ENCODE measurements at regions not wholly inside any gene's neighbourhood (a gene's known extent, or its start where the extent isn't known, plus 50 kb on each side); places are given as distances from the start of the nearest gene placed in this dataset.

DNA sequence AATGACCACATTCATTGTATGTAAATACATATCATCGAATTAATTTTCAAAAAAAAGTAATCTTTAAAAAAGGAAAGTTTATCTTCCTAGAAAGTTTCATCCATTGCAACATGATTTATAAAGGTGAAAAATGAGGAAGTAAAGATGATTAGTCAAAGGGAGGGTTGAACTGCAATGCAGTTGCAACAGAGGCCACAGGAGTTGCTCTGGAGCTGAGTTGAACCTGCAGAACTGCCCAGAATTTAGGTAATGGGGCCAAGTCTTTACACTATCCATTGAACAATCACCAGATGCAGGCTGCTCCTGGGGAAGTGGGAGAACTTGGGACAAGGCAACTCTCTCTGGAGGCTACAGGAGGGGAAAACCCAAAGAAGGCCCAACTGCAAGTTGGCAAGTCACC lies 390.7 kb downstream of the METTL4 start:
- Mint-ChIP-seq H3K27ac (no peak overlapping the region), H3K27me3 (ENCODE audit: low read depth) (peaks cover 3% of the 10 kb centered on the region), H3K36me3 (ENCODE audit: low read depth) (no peaks in the 10 kb centered on the region), H3K9me3 (peaks cover 3% of the 10 kb centered on the region), H3K4me1 (no peaks in the 10 kb centered on the region), H3K4me3 (no peak overlapping the region)
- TF ChIP-seq, protein P1, sequence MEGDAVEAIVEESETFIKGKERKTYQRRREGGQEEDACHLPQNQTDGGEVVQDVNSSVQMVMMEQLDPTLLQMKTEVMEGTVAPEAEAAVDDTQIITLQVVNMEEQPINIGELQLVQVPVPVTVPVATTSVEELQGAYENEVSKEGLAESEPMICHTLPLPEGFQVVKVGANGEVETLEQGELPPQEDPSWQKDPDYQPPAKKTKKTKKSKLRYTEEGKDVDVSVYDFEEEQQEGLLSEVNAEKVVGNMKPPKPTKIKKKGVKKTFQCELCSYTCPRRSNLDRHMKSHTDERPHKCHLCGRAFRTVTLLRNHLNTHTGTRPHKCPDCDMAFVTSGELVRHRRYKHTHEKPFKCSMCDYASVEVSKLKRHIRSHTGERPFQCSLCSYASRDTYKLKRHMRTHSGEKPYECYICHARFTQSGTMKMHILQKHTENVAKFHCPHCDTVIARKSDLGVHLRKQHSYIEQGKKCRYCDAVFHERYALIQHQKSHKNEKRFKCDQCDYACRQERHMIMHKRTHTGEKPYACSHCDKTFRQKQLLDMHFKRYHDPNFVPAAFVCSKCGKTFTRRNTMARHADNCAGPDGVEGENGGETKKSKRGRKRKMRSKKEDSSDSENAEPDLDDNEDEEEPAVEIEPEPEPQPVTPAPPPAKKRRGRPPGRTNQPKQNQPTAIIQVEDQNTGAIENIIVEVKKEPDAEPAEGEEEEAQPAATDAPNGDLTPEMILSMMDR (IDR thresholded peaks at IDR 0.05; ENCODE audit: unreplicated experiment in 3 of 3), result no peak

DNA sequence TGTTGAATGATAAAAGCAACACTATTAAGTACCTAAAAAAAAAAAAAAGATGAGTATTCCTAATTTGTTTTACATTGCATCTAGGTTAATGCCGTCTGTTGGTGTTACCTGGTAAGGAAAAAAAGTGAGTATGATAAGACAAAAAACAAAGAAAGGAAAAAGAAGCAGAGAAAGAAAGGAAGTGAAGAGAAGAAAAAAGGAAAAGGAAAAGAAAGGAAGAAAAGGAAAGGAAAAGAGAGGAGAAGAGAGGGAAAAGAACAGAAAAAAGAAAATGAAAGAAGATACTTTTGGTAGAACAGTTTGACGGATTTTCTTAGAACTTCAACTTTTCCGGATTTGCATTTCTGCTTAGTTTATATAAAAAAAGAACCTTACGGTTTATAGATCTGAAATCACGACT lies 387.9 kb downstream of the METTL4 start:
- Mint-ChIP-seq H3K36me3 (ENCODE audit: low read depth) (no peaks in the 10 kb centered on the region), H3K27ac (no peak overlapping the region), H3K4me1 (no peaks in the 10 kb centered on the region), H3K9me3 (peaks cover 3% of the 10 kb centered on the region), H3K4me3 (no peak overlapping the region), H3K27me3 (ENCODE audit: low read depth) (peaks cover 3% of the 10 kb centered on the region)
- TF ChIP-seq, protein P1 (IDR thresholded peaks at IDR 0.05; ENCODE audit: unreplicated experiment in 3 of 3), result no peak

DNA sequence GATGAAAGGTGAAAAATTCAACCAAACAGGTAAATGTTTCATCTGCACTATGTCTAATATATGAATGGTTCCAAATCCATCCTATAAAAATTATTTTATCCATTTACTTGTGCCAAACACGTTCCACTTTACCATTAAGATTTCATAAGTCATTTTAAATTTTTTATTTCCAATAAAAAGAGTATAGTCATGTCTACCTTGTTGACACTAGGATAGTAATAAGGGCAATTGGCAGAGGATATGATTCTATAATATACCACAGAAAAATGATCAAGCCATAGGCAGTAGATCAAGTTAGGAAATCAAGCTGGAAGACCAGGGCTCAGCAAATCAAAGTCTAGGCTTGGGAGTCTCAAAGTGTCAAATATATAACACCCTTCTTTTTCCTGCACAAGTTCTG lies 384.3 kb downstream of the METTL4 start:
- peaks cover 3% of the 10 kb centered on the region for H3K27me3 Mint-ChIP-seq (ENCODE audit: low read depth)
- no peaks in the 10 kb centered on the region for H3K9me3 Mint-ChIP-seq
- no peak overlapping the region for H3K27ac Mint-ChIP-seq
- no peaks in the 10 kb centered on the region for H3K4me1 Mint-ChIP-seq
- TF ChIP-seq, protein P1 (IDR thresholded peaks at IDR 0.05; ENCODE audit: unreplicated experiment in 3 of 3), result no peak
- H3K4me3 Mint-ChIP-seq, result no peak overlapping the region
- no peaks in the 10 kb centered on the region for H3K36me3 Mint-ChIP-seq (ENCODE audit: low read depth)

DNA sequence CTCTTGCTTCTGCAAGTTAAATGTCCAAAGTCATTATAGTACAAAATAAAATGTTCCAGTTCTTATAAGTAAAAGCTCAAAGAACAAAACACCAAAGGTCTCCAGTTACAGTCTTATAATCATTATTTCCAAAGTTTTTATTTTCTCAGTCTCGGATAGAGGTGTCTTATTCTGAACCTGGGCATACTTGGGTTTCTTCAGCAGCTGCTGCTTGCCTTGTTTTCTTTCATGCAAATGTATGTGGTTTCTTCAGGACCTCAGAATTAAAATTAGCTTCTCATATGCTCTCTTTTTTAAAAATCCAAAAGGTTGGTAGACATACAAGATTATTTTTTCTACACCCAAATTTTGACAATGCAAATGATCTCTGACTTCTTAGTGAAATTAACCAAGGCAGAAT lies 383.0 kb downstream of the METTL4 start:
- no peaks in the 10 kb centered on the region for H3K27me3 Mint-ChIP-seq (ENCODE audit: low read depth)
- peaks cover 5% of the 10 kb centered on the region for H3K9me3 Mint-ChIP-seq
- TF ChIP-seq, protein P1 (IDR thresholded peaks at IDR 0.05; ENCODE audit: unreplicated experiment in 3 of 3), result no peak
- no peak overlapping the region for H3K27ac Mint-ChIP-seq
- no peaks in the 10 kb centered on the region for H3K36me3 Mint-ChIP-seq (ENCODE audit: low read depth)
- H3K4me1 Mint-ChIP-seq, result no peaks in the 10 kb centered on the region
- H3K4me3 Mint-ChIP-seq, result no peak overlapping the region

DNA sequence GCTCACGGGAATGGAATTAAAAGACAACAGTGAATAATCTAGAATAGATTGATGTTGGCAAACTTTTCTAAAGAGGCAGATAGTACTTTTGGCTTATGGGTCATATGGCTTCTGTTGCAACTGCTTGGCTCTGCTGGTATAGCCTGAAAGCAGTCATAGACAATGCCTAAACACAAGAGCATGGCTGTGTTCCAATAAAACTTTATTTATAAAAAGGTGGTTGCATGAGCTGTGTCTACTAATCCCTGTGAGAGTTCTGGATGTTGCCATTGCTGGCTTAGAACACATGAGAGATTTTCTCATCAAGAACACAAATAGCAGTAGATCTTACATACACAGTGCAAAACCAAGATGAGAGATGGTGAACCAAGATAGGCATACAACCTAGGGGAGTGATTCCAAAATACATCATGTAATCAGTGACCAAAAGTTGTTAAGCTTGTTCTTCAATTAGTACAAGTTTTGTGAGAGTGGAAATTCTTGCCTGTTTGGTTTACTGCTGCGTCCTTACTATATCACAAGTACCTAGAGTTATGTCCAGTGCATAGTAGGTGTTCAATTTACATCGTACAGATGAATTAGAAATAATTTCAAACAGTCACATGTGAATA lies 380.0 kb downstream of the METTL4 start:
- Mint-ChIP-seq H3K4me1 (no peaks in the 10 kb centered on the region), H3K4me3 (no peak overlapping the region), H3K27ac (no peak overlapping the region), H3K27me3 (ENCODE audit: low read depth) (no peaks in the 10 kb centered on the region), H3K9me3 (peaks cover 5% of the 10 kb centered on the region), H3K36me3 (ENCODE audit: low read depth) (no peaks in the 10 kb centered on the region)
- TF ChIP-seq, protein P1 (IDR thresholded peaks at IDR 0.05; ENCODE audit: unreplicated experiment in 3 of 3), result no peak

DNA sequence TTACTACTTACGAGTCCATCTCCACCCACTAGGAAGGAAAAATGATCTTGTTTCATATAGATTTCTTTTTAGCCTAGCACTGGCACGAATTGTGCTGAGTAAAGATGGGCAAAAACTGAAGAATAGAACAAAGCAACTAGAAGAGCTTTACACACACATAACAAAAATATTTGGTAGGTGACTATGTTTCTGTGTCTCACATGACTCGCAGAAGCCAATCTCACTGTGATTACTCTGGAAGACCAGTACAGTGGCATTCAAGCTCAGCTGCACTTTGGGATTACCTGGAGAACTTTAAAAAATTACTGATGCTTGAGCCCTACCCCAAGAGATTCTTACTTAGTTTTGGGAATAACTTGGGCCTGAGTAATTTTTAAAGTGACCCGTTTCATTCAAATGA lies 378.7 kb downstream of the METTL4 start:
- Mint-ChIP-seq H3K9me3 (peaks cover 5% of the 10 kb centered on the region), H3K27me3 (ENCODE audit: low read depth) (no peaks in the 10 kb centered on the region), H3K4me3 (no peak overlapping the region), H3K36me3 (ENCODE audit: low read depth) (no peaks in the 10 kb centered on the region), H3K27ac (no peak overlapping the region), H3K4me1 (no peaks in the 10 kb centered on the region)
- TF ChIP-seq, protein P1 (IDR thresholded peaks at IDR 0.05; ENCODE audit: unreplicated experiment in 3 of 3), result no peak

Data from nephron (organoid).